CD4-positive, alpha-beta T cell treated with Interleukin-4 for 1 hour (primary cell): ENCODE measurements at regions not wholly inside any gene's neighbourhood (a gene's known extent, or its start where the extent isn't known, plus 50 kb on each side); places are given as distances from the start of the nearest gene placed in this dataset.
"Not testable (repeated sequence)": the region's sequence is repeated elsewhere in the genome, so short reads cannot be mapped to it uniquely, and the experiment has no call there.

ENCODE experiments used
- DNase-seq, 2 donors: peaks; one replicate each; pipeline ENCODE4 v3.0.0-alpha.2; 2020 to 2022

DNA sequence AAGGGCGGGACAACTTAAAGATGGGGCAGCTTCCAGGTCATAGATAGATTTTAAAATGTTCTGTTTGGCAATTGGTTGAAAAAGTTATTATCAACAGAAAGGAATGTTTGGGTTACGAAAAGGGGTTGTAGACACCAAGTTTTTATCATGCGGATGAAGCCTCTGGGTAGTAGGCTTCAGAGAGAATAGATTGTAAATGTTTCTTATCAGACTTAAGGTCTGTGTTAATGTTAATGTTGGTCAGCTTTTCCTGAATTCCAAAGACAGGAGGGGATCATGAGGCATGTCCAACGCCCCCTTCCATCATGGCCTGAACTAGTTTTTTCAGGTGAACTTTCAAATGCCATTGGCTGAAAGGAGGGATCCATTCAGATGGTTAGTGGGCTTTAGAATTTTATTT is 84.2 kb upstream of the KIF5B start:
- no peak for DNase-seq

DNA sequence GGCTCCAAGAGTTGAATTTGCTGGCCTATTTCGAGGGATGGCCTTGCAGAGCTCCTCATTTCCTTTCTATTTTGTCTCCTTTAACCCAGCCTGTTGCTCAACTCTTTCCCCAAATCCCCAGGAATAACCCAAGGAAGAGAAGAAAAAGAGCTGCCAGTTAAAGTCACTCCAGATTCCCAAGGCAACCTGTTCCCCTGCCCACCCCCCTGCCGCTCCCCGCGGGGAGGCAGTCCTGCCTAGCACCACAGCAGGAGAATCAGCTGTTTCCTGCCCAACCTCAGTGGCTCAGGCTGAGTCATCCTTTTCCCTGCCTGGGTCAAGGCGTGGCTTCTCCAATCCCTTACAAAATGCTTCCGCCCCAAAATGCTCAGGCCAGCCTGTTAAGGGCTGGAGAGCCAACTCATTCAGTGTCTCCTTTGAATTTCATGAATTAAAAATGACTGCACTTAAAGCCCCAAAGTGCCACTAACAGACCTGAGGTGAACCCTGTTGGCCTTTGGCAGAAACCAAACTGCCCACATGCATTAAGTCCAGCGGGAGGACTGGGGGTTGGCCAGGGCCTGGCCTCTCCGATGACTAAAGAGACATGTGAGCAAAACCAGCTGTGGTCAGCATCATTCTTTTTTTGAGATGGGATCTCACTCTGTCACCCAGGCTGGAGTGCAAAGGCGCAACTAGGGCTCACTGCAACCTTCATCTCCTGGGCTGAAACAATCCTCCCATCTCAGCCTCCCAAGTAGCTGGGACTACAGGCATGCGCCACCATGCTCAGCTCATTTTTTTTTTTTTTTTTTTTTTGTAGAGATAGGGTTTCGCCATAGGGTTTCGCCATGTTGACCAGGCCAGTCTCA is 83.2 kb upstream of the KIF5B start:
- peak in 1 of 2 donors; percentile 59 for DNase-seq

DNA sequence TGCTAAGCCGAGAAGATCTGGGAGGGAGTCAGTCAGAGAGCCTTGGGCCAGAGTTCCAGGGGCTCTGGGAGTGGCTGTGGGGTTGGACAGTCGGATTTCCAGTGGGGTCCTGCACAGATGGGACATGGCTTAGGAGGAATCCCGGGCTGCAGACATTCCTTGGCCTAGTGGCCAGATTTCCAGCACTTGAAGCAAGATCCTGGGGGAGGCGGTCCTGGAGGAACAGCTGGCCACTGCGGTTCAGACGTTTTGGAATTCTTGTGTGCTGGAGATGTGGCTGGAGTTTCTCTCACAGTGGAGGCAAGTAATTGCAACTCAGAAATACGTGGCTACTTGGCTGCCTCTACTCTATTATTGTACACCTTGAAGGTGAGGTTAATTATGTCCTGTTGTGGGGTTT is 80.7 kb upstream of the KIF5B start:
- DNase-seq, result not testable (repeated sequence)

DNA sequence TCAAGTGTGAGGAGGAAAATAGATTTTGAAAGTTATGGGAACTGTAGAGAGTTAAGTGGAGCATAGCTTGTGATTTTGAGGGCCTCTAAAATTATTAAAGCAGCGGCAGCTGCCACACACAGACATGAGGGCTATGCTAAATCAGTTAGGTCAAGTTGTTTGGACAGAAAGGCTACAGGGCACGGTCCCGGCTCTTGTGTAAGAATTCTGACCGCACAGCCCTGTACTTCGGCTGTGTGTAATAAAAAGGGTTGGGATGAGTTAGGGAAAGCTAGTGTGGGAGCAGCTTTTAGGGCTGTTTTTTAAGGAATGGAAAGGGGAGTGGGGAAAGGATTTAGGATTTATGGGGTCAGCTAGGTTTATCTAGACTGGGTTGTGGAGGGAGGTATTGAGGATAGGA is 79.6 kb upstream of the KIF5B start:
- DNase-seq, result not testable (repeated sequence)

DNA sequence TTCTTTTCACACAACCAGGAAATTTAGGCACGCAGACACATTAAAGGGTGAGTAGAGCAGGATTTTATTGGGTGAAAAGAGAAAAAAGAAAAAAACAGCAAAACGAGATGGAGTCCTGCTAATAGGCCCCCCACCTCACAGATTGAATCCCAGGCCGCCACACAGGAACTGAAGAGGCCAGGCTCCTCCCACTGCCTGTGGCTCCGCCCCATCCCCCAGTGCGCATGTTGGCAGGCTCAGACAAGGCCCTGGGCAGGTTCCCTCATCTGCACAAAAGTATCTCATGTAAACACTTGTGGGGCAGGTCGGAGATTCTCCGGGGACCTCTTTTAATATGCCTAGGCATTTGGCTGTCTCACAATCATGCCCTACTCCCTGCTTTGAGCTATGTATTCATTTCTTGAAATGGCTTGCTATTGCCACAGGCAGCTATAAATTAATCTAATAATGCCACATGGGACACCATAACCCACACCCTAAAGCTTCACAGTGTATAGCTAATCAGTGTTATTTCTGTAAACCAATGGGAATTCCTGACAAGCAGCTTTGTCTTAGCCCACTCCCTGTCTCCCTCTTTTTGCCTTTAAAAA is 76.2 kb upstream of the KIF5B start:
- no peak for DNase-seq

DNA sequence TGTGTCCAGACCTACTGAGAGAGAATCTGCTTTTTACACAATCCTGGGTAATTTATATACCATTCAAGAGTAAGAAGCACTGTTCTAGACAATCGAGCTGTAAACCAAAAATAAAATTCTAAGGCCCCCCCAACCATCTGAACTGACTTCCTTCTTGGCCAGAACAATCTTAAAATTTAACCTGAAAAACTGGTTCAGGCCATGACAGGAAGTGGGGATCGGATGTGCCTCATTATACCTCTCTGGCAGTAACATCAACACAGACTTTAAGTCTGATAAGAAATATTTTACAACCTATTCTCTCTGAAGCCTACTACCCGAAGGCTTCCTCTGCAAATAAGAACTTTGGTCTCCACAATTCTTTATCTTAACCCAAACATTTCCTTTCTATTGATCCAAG is 75.2 kb upstream of the KIF5B start:
- DNase-seq, result no peak

DNA sequence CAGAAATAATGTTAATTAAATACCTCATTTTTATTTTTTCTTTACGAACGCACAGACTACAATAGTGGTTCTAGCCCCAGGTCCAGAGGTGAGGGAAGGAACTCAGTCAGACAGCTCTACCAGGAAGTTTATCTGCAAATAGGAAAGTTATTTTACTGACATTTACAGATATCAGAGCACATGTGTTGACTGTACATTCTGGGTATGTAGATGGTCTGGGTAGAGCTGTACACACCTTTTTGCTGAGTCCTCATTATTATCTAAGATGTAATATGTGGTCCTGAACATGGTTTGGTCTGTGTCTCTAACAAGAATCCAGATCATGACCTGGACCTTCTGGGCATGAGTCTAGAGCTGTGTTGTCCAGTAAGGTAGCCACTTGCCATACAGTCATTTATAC is 74.6 kb upstream of the KIF5B start:
- DNase-seq, result no peak

DNA sequence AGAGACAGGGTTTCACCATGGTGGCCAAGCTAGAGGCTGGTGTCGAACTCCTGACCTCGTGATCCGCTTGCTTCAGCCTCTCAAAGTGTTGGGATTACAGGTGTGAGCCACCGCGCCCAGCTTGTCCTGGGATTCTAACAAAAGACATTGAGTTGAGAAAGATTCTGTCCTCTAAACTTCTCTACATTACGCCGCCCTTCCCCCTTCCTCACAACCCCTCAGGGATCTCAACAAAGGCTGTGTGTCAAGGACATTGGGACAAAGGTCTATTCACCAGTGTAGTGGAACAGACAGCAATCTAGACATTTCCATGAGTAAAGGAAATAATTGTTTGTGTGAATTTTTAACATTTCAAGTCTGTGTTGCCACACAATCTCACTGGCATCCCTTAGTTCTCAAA is 68.8 kb upstream of the KIF5B start:
- no peak for DNase-seq

DNA sequence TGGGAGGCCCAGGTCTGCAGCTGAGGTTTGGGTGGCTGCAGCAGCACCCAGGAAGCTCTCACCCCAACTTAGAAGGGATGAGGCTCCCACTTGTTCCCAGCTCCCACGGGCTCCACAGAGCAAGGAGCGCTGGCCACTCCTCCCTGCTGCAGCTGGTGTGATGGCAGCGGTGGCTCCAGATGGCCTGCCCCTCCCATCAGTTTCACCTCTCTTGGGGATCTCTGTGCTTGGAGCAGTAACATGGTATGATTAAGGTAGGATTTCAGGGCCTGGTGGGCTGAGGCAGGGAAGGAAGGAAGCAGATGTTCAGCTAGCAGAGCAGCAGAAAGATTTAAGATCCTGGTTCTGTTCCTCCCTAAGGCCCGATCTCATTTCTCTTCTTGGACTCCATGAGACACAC is 66.8 kb upstream of the KIF5B start:
- no peak for DNase-seq

DNA sequence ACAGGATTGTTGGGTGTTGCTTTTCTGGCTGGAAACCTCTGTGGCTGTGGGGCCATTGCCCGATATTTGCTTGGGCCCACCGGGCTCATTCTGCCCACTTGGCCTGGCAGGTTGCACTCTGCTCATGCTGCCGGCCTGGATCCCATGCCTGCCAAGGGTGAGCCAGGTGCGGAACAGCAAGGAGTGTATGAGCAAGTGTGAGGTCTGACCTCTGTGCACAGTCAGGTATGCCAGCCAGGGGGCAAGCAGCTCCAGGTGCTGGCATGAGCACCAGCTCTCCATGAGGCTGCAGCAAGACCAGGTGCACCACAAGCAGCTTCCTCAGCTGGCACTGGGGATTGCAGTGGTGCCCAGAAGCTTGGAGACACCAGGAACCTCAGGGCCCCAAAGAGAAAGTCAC is 65.4 kb upstream of the KIF5B start:
- no peak for DNase-seq

DNA sequence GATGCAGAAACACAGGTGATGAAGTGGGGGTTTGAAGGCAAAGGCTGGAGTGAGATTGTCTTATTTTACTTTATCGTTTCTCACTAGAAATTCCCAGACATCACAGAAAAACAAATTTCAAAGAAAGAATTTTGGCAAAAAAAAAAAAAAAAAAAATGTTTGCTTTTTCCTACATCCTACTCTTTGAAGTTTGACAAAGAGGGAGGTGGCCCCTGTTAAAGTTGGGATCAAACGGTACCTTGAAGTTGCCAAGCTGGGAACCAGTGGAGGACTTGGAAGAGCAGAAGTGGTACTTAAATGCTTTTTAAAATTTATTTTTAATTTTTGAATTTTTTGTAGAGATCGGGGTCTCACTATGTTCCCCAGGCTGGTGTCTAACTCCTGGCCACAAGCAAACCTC is 63.9 kb upstream of the KIF5B start:
- no peak for DNase-seq

DNA sequence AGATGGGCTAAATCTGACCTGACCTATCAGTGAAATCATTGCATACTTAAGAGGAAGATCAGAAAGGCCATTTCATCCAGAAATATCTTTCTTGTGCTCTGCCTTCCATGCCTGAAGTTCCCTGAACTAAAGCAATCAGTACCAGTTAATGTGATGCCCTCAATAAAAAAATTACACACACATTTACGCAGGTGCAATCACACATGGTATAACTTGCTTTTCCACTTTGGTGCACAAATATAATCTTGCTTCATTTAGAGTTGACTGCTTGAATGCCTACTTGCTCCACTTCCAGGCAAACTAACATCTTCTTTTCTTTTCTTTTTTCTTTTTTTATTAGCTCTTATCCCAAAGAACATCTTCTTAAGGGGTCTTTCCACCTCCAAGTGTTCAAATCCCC is 58.3 kb upstream of the KIF5B start:
- no peak for DNase-seq

DNA sequence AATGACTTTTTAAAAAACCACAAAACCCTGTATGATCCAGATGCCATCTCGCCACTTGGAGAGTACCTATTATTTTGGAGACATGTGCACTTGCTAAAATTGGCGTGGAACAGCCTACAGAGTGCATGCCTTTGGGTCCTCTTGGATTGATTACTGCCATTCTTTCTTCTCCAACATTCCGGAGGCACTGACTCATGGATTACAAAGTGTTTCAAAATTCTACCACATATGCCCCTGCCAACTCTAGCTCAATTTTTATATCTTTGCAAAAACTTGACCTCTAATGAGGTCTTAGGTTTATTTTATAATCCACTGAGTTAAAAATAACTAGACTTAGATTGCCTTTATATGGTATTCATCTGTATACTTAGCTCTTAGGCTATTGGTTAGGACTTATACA is 55.8 kb upstream of the KIF5B start:
- DNase-seq, result no peak

DNA sequence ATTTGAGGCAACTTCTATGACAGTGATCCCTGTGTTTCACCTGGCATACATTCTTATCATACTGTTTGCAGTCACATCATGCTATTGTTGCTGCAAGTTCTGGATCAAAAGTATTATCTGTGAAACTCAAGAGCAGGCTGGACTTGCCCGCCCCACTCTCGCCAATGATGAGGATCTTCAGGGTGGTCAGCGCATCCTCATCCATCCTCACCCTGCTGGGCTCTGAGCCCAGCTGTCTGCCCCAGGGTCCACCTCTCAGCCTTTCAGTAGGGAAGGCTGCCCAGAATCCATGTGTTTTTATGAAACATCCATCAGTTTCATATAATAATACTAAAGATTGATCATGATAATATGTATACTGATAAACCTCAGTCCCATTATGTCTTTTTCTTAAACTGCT is 55.4 kb upstream of the KIF5B start:
- no peak for DNase-seq

DNA sequence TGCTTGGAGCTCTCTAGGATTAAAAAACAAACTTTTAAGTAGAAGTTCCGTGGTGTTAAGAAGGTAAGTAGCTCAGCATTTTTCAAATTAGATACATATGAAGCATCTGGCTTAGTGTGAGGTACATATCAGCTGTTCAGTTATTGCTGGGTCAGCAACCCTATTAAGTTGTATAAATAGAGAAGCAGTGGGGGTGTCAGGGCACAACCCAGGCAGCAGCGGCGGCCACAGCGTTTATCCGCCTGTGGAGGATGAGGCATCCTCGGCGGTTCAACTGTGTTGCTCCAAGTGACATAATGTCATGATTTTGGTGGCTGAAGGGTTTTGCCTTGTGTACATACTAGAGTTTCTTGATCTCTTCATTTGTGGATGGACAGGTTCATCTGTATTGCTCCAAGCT is 54.6 kb upstream of the KIF5B start:
- DNase-seq, result no peak

DNA sequence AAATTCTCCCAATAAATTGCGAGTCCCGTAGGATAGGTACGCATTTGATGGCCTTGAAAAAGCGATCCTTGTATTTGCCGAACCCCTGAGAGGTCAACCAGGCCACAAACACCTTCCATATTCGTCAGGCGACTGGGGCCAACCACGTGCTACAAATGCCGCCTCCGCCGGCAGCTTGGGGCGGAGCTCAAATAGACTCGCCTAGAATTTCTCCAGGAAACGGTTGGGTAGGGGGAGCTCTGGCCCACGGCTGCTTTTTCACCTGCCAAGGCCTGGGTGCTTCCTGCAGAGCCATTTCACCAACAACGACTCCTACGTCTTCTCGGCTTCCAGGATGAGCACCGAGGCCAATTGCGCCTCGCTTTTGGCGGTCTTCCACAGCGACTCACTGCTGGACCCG is 53.4 kb upstream of the KIF5B start:
- no peak for DNase-seq
